Glutamatergic neuron (in vitro differentiated cells): ENCODE measurements at regions not wholly inside any gene's neighbourhood (a gene's known extent, or its start where the extent isn't known, plus 50 kb on each side); places are given as distances from the start of the nearest gene placed in this dataset.

Experiments used
- DNase-seq: peaks from one replicate; pipeline ENCODE4 v3.0.0; 2022
- H3K27ac Mint-ChIP-seq: one replicate; pipeline ENCODE4 v1.8.0; 2020; ENCODE audit warnings: mild to moderate bottlenecking, mixed read lengths, inconsistent platforms; ENCODE audit not compliant: unreplicated experiment
- H3K27me3 Mint-ChIP-seq: one replicate; pipeline ENCODE4 v1.8.0; 2020; ENCODE audit warnings: mild to moderate bottlenecking, moderate library complexity, mixed read lengths, inconsistent platforms; ENCODE audit not compliant: unreplicated experiment
- H3K36me3 Mint-ChIP-seq: one replicate; pipeline ENCODE4 v1.8.0; 2020; ENCODE audit warnings: mild to moderate bottlenecking, mixed read lengths, inconsistent platforms; ENCODE audit not compliant: unreplicated experiment
- H3K4me1 Mint-ChIP-seq: one replicate; pipeline ENCODE4 v1.8.0; 2020; ENCODE audit warnings: mild to moderate bottlenecking, low read depth, mixed read lengths, inconsistent platforms; ENCODE audit not compliant: unreplicated experiment
- H3K4me3 Mint-ChIP-seq: one replicate; pipeline ENCODE4 v1.8.0; 2020; ENCODE audit warnings: mild to moderate bottlenecking, mixed read lengths, inconsistent platforms; ENCODE audit not compliant: unreplicated experiment
- H3K9me3 Mint-ChIP-seq: one replicate; pipeline ENCODE4 v1.8.0; 2020; ENCODE audit warnings: mild to moderate bottlenecking, moderate library complexity, mixed read lengths, inconsistent platforms; ENCODE audit not compliant: unreplicated experiment
- CTCF ChIP-seq: fragments of 200-600 bp; sonication (generic); IDR thresholded peaks from one replicate; pipeline ENCODE4 v1.5.0; 2021; ENCODE audit not compliant: partially characterized antibody, unreplicated experiment

- Mint-ChIP-seq H3K4me3 (no peak overlapping the region), H3K9me3 (no peaks in the 10 kb centered on the region), H3K27ac (no peak overlapping the region), H3K4me1 (peaks cover 11% of the 10 kb centered on the region), H3K27me3 (peaks cover 10% of the 10 kb centered on the region), H3K36me3 (no peaks in the 10 kb centered on the region)
- no peak for DNase-seq
- TF ChIP-seq CTCF, result no peak
Observed at GRCh38 chr22:34108168-34108567, 187.9 kb upstream of the LARGE1 start.

GRCh38 chr22:34111210-34111824 lies 191.0 kb upstream of the LARGE1 start:
- Mint-ChIP-seq H3K27ac (no peak overlapping the region), H3K36me3 (no peaks in the 10 kb centered on the region), H3K9me3 (no peaks in the 10 kb centered on the region), H3K4me1 (peaks cover 14% of the 10 kb centered on the region), H3K4me3 (no peak overlapping the region), H3K27me3 (peaks cover 11% of the 10 kb centered on the region)
- DNase-seq, result peak; percentile 40
- peak; percentile 81 for TF ChIP-seq CTCF

GRCh38 chr22:34113381-34113780 lies 193.1 kb upstream of the LARGE1 start:
- no peaks in the 10 kb centered on the region for H3K36me3 Mint-ChIP-seq
- no peak for DNase-seq
- H3K27ac Mint-ChIP-seq, result no peak overlapping the region
- no peaks in the 10 kb centered on the region for H3K9me3 Mint-ChIP-seq
- no peak overlapping the region for H3K4me3 Mint-ChIP-seq
- H3K4me1 Mint-ChIP-seq, result peaks cover 8% of the 10 kb centered on the region
- no peak for TF ChIP-seq CTCF
- peaks cover 6% of the 10 kb centered on the region for H3K27me3 Mint-ChIP-seq

- Mint-ChIP-seq H3K9me3 (no peaks in the 10 kb centered on the region), H3K27ac (peak overlapping the region; percentile 56), H3K4me3 (no peak overlapping the region), H3K36me3 (no peaks in the 10 kb centered on the region), H3K27me3 (peaks cover 6% of the 10 kb centered on the region), H3K4me1 (peaks cover 8% of the 10 kb centered on the region)
- TF ChIP-seq CTCF, result no peak
- no peak for DNase-seq
Observed at GRCh38 chr22:34114406-34114805, 194.1 kb upstream of the LARGE1 start.

- no peak overlapping the region for H3K27ac Mint-ChIP-seq
- no peak for DNase-seq
- H3K9me3 Mint-ChIP-seq, result no peaks in the 10 kb centered on the region
- H3K27me3 Mint-ChIP-seq, result peaks cover 3% of the 10 kb centered on the region
- H3K4me3 Mint-ChIP-seq, result no peak overlapping the region
- H3K4me1 Mint-ChIP-seq, result peaks cover 8% of the 10 kb centered on the region
- no peaks in the 10 kb centered on the region for H3K36me3 Mint-ChIP-seq
- no peak for TF ChIP-seq CTCF
Observed at GRCh38 chr22:34115722-34116121, 195.4 kb upstream of the LARGE1 start.
